Parathyroid adenoma (tissue), 2 donors: ENCODE measurements at regions not wholly inside any gene's neighbourhood (a gene's known extent, or its start where the extent isn't known, plus 50 kb on each side); places are given as distances from the start of the nearest gene placed in this dataset.

Experiments
- H2AFZ ChIP-seq: fragments of 300-600 bp; sonication (generic); one replicate; pipeline ENCODE4 v1.7.0; 2017; ENCODE audit warnings: antibody characterized with exemption, mild to moderate bottlenecking
- H3K27ac ChIP-seq: fragments of 300-600 bp; sonication (generic); one replicate; pipeline ENCODE4 v1.7.0; 2017
- H3K27me3 ChIP-seq: fragments of 300-600 bp; sonication (generic); one replicate; pipeline ENCODE4 v1.7.0; 2017; ENCODE audit warnings: low read length; ENCODE audit not compliant: control insufficient read depth, insufficient read depth
- H3K36me3 ChIP-seq: fragments of 300-600 bp; sonication (generic); one replicate; pipeline ENCODE4 v1.7.0; 2017; ENCODE audit warnings: low read length; ENCODE audit not compliant: control insufficient read depth, insufficient read depth
- H3K4me1 ChIP-seq: fragments of 300-600 bp; sonication (generic); one replicate; pipeline ENCODE4 v1.7.0; 2017; ENCODE audit warnings: control low read depth
- H3K4me2 ChIP-seq: fragments of 300-600 bp; sonication (generic); one replicate; pipeline ENCODE4 v1.7.0; 2017; ENCODE audit warnings: low read length
- H3K4me3 ChIP-seq: fragments of 300-600 bp; sonication (generic); one replicate; pipeline ENCODE4 v1.7.0; 2017; ENCODE audit warnings: low read depth, low read length
- H3K79me2 ChIP-seq: fragments of 300-600 bp; sonication (generic); one replicate; pipeline ENCODE4 v1.7.0; 2017; ENCODE audit warnings: control low read depth
- H3K9ac ChIP-seq: fragments of 300-600 bp; sonication (generic); one replicate; pipeline ENCODE4 v1.7.0; 2017; ENCODE audit warnings: mild to moderate bottlenecking
- H3K9me3 ChIP-seq: fragments of 300-600 bp; sonication (generic); one replicate; pipeline ENCODE4 v1.7.0; 2017; ENCODE audit warnings: low read length; ENCODE audit not compliant: control insufficient read depth
- CTCF ChIP-seq: fragments of 300-600 bp; sonication (generic); IDR thresholded peaks from one replicate; pipeline ENCODE4 v1.7.0; 2017; ENCODE audit warnings: antibody characterized with exemption, mild to moderate bottlenecking
- donor health status: primary hyperparathyroidism.

DNA sequence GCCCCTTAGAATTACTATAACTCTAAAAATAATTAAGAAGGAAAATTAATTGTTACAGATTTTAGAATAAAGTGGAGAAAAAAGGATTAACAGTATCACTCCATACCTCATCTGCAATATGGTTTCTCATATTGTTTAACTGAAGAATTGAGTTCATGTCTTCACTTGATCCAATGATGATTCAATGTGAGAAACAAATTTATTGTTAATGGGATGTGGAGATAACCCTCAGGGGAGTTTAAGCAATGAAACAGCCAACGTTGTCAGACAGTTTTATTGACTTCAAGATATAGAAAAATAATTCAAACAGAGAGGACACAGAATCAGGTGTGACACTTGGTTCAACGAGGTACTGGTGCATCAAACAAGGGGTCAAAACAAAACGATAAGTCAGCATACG lies 665.2 kb upstream of the ACO1 start:
- Histone ChIP-seq H3K4me2 (no peak overlapping the region), H3K4me1 (no peaks in the 10 kb centered on the region), H3K27me3 (no peaks in the 10 kb centered on the region), H3K36me3 (no peaks in the 10 kb centered on the region), H3K9ac (no peak overlapping the region), H3K4me3 (no peak overlapping the region), H2AFZ (no peak overlapping the region), H3K79me2 (no peaks in the 10 kb centered on the region), H3K27ac (no peak overlapping the region), H3K9me3 (no peaks in the 10 kb centered on the region)
- TF ChIP-seq CTCF: no peak

GRCh38 chr9:31730398-31730797 lies 654.0 kb upstream of the ACO1 start:
- Histone ChIP-seq H3K27ac (no peak overlapping the region), H3K4me2 (no peak overlapping the region), H3K4me3 (no peak overlapping the region), H3K9ac (no peak overlapping the region), H3K4me1 (no peaks in the 10 kb centered on the region), H3K27me3 (no peaks in the 10 kb centered on the region), H3K79me2 (no peaks in the 10 kb centered on the region), H3K36me3 (no peaks in the 10 kb centered on the region), H3K9me3 (no peaks in the 10 kb centered on the region), H2AFZ (no peak overlapping the region)
- no peak for TF ChIP-seq CTCF

DNA sequence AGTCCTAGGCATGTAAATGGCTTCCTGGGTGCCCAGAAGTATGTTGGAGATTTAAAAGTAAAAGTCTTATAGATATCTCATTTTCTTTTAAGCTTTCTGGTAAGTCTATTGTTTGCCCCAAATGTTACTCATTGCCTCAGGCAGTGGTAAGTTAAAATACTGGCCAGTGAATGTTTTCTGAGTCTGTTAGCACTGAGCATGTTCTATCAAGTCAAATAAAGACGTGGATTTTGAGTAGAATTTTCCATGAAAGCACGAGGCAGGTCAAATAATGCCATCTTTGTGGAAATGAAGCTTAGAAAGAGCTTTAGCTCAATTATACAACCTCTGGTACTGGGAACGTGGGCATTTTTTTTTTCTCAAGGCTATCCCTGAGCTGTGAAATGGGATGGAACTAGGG lies 651.3 kb upstream of the ACO1 start:
- Histone ChIP-seq H2AFZ (no peak overlapping the region), H3K27ac (no peak overlapping the region), H3K79me2 (no peaks in the 10 kb centered on the region), H3K9ac (no peak overlapping the region), H3K4me3 (no peak overlapping the region), H3K36me3 (no peaks in the 10 kb centered on the region), H3K4me2 (no peak overlapping the region), H3K4me1 (no peaks in the 10 kb centered on the region), H3K27me3 (no peaks in the 10 kb centered on the region), H3K9me3 (no peaks in the 10 kb centered on the region)
- TF ChIP-seq CTCF: no peak

DNA sequence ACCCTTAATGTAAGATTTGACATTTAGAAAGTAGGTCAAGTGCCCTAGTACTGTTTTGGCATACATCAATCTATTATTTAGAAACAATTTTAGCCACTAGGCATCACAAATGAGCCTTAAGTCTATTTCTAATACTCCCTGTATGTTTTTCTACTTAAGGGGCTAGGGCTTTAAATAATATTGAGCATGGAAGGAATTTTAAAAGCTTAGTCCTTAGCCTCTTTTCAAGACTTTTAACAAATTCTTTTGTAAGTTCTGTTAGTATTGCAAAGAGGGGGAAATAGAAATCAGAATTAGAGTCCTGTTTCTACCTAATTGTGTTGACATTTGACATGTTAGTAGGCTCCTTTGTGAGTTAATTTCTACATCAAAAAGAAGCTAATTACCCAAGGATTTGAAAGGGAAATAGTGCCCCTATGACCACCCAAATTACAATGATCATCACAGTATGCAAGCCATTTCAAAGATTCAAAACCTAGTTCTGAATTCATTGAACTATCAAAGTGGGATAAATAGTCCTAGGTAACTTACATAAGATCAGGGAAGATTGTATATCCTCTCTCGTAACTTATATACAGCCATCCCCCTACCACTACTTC lies 647.8 kb upstream of the ACO1 start:
- H3K4me3 ChIP-seq: no peak overlapping the region
- H2AFZ ChIP-seq: no peak overlapping the region
- no peak overlapping the region for H3K27ac ChIP-seq
- H3K36me3 ChIP-seq: no peaks in the 10 kb centered on the region
- H3K4me1 ChIP-seq: no peaks in the 10 kb centered on the region
- no peaks in the 10 kb centered on the region for H3K9me3 ChIP-seq
- TF ChIP-seq CTCF: no peak
- H3K9ac ChIP-seq: no peak overlapping the region
- H3K79me2 ChIP-seq: no peaks in the 10 kb centered on the region
- H3K27me3 ChIP-seq: no peaks in the 10 kb centered on the region
- H3K4me2 ChIP-seq: no peak overlapping the region

GRCh38 chr9:31740705-31741104 lies 643.7 kb upstream of the ACO1 start:
- no peaks in the 10 kb centered on the region for H3K27me3 ChIP-seq
- H3K9me3 ChIP-seq: no peaks in the 10 kb centered on the region
- no peaks in the 10 kb centered on the region for H3K79me2 ChIP-seq
- no peaks in the 10 kb centered on the region for H3K4me1 ChIP-seq
- H3K4me2 ChIP-seq: no peak overlapping the region
- no peaks in the 10 kb centered on the region for H3K36me3 ChIP-seq
- H3K27ac ChIP-seq: no peak overlapping the region
- H2AFZ ChIP-seq: no peak overlapping the region
- no peak overlapping the region for H3K9ac ChIP-seq
- no peak overlapping the region for H3K4me3 ChIP-seq
- no peak for TF ChIP-seq CTCF
